ENCODE measurements at regions not wholly inside any gene's neighbourhood (a gene's known extent, or its start where the extent isn't known, plus 50 kb on each side); places are given as distances from the start of the nearest gene placed in this dataset.

DNA sequence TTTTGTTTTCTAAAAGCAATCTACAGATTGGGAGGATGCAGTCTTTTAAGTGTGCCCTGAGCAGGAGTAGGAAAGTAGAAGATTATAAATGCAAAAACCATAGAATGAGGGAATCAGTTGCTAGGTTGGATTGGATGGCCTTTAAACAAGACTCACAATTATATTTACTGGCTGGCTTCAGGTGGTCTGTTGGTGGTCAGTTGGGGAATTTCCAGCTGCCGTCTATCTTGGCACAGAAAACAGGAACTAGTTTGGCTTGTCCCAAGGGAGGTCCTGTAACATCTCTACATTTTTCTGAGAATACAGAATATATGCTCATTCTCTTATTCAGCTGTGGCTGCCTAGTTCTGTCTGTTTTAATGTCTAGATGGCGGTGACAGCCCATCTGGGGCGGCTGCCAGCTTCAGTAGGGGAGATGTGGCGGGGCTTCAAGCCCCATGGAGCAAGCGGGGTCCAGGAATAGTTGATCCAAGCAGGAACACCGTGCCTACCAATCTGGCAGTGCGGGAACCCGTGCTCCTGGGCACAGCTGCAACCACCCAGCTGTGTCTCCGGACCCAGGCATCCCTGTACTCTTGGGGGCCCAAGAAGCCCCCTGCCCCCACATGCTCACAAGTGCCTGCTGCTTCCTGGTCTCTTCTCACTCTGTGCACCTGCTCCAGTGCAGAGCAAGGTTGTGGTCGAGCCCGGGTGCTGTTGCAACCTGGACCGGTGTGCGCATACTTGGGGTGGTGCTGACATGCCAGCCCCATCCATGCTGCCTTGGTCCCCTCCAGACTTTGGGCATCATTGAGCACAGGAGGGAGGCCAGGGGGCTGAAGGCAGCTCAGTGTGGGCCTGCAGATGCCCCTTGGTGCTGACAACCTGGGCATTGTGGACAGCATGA is 1182.6 kb downstream of the AMY1C start:
- intact Hi-C loops (cut with DNase I; ENCODE audit: low total_unique reads): no loop called here
- 69 to 76% (median 71%) methylated on average over 9 to 13 of the region's 13 CpGs for whole genome bisulfite sequencing, 5 donors
- H3K9me3 ChIP-seq: peaks cover 0 to 43% (median 13%) of the 10 kb centered on the region in 8 donors

GRCh38 chr1:104932949-104933679 is 1183.4 kb downstream of the AMY1C start:
- TF ChIP-seq POLR2A (IDR thresholded peaks at IDR 0.05): no peak
- TF ChIP-seq CTCF (IDR thresholded peaks at IDR 0.05 in 8 of 11, conservative IDR thresholded peaks at IDR 0.05 in 3 of 11): no peak
- TF ChIP-seq POLR2AphosphoS5 (IDR thresholded peaks at IDR 0.05): no peak
- no peak for DNase-seq
- H3K27ac ChIP-seq: no peak overlapping the region
- no peak overlapping the region for H3K4me3 ChIP-seq
- intact Hi-C loops (cut with DNase I; ENCODE audit: low total_unique reads): no loop called here
- 79 to 88% (median 86%) methylated on average over 13 to 14 of the region's 14 CpGs for WGBS, 5 donors
- no peaks in the 10 kb centered on the region for H3K4me1 ChIP-seq
- no peaks in the 10 kb centered on the region for H3K27me3 ChIP-seq (replicated peaks in 1 of 7)
- H3K9me3 ChIP-seq: peaks cover 0 to 42% (median 13%) of the 10 kb centered on the region in 8 donors
- H3K36me3 ChIP-seq: no peaks in the 10 kb centered on the region

More for the DNA sequence above, 1182.6 kb downstream of the AMY1C start:
- Histone ChIP-seq H3K4me1 (no peaks in the 10 kb centered on the region), H3K27me3 (replicated peaks in 1 of 7) (no peaks in the 10 kb centered on the region), H3K27ac (no peak overlapping the region), H3K4me3 (no peak overlapping the region), H3K36me3 (no peaks in the 10 kb centered on the region)
- TF ChIP-seq POLR2A (IDR thresholded peaks at IDR 0.05) (no peak), CTCF (IDR thresholded peaks at IDR 0.05 in 8 of 11, conservative IDR thresholded peaks at IDR 0.05 in 3 of 11) (no peak), POLR2AphosphoS5 (IDR thresholded peaks at IDR 0.05) (no peak)
- DNase-seq: peak; percentile 71

DNA sequence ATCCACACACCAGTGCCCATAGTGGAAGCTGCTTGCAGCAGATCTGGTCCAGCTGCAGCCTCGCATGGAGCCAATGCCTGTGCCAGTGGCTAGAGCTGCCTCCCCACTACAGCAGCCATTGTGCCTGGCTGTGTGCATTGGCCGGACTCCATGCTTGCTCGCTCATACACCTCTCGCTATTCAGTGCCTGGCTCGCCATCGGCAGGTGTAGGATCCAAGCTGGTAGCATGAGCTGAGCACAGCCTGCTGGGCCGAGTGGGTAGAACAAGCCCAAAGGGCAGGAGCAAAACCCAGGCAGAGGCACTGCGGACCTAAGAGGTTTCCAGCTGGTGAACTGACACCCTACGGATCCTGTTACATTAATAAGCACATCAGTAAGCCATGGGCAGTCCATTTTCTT is 1184.1 kb downstream of the AMY1C start:
- Histone ChIP-seq H3K27ac (no peak overlapping the region), H3K4me1 (no peaks in the 10 kb centered on the region), H3K36me3 (no peaks in the 10 kb centered on the region), H3K4me3 (no peak overlapping the region), H3K27me3 (replicated peaks in 1 of 7) (no peaks in the 10 kb centered on the region), H3K9me3 (peaks cover 0 to 42% (median 13%) of the 10 kb centered on the region in 8 donors)
- intact Hi-C loops (cut with DNase I; ENCODE audit: low total_unique reads): no loop called here
- TF ChIP-seq POLR2AphosphoS5 (IDR thresholded peaks at IDR 0.05) (no peak), POLR2A (IDR thresholded peaks at IDR 0.05) (no peak), CTCF (IDR thresholded peaks at IDR 0.05 in 8 of 11, conservative IDR thresholded peaks at IDR 0.05 in 3 of 11) (no peak)
- WGBS, 5 donors: 77 to 87% (median 86%) methylated on average over 5 to 9 of the region's 9 CpGs
- peak; percentile 74 for DNase-seq

GRCh38 chr1:104945406-104945805 is 1195.7 kb downstream of the AMY1C start:
- H3K4me3 ChIP-seq: no peak overlapping the region
- no peak for DNase-seq
- no peaks in the 10 kb centered on the region for H3K4me1 ChIP-seq
- TF ChIP-seq CTCF (IDR thresholded peaks at IDR 0.05 in 8 of 11, conservative IDR thresholded peaks at IDR 0.05 in 3 of 11) (no peak), POLR2A (IDR thresholded peaks at IDR 0.05) (no peak), POLR2AphosphoS5 (IDR thresholded peaks at IDR 0.05) (no peak)
- peaks cover 0 to 26% (median 7%) of the 10 kb centered on the region in 8 donors for H3K9me3 ChIP-seq
- intact Hi-C loops (cut with DNase I; ENCODE audit: low total_unique reads): no loop called here
- no peak overlapping the region for H3K27ac ChIP-seq
- 38 to 62% (median 54%) methylated on average over 2 of the region's 2 CpGs for WGBS, 5 donors
- H3K36me3 ChIP-seq: no peaks in the 10 kb centered on the region
- no peaks in the 10 kb centered on the region for H3K27me3 ChIP-seq (replicated peaks in 1 of 7)
